ENCODE measurements at regions not wholly inside any gene's neighbourhood (a gene's known extent, or its start where the extent isn't known, plus 50 kb on each side); places are given as distances from the start of the nearest gene placed in this dataset.
"Not testable (repeated sequence)": the region's sequence is repeated elsewhere in the genome, so short reads cannot be mapped to it uniquely, and the experiment has no call there.

- DNase-seq = no peak
These were observed 543.7 kb downstream of the TRIB2 start for GRCh38 chr2:13260402-13260801.

- DNase-seq = no peak
These were observed 549.4 kb downstream of the TRIB2 start for GRCh38 chr2:13266166-13266565.

GRCh38 chr2:13284688-13285087 is 568.0 kb downstream of the TRIB2 start:
- no peak for DNase-seq

GRCh38 chr2:13289310-13289709 is 572.6 kb downstream of the TRIB2 start:
- DNase-seq = no peak

GRCh38 chr2:13308478-13308805 is 591.7 kb downstream of the TRIB2 start:
- not testable (repeated sequence) for DNase-seq

GRCh38 chr2:13308989-13309388 is 592.3 kb downstream of the TRIB2 start:
- DNase-seq = no peak

- DNase-seq = no peak
These were observed 615.3 kb downstream of the TRIB2 start for GRCh38 chr2:13332060-13332459.

- not testable (repeated sequence) for DNase-seq
These were observed 617.3 kb downstream of the TRIB2 start for GRCh38 chr2:13334071-13334470.

GRCh38 chr2:13334545-13334944 is 617.8 kb downstream of the TRIB2 start:
- no peak for DNase-seq

GRCh38 chr2:13335862-13336535 is 619.3 kb downstream of the TRIB2 start:
- DNase-seq = no peak

GRCh38 chr2:13351068-13351467 is 634.3 kb downstream of the TRIB2 start:
- no peak for DNase-seq

GRCh38 chr2:13353083-13353482 is 636.3 kb downstream of the TRIB2 start:
- no peak for DNase-seq

- no peak for DNase-seq
These were observed 637.3 kb downstream of the TRIB2 start for GRCh38 chr2:13354031-13354430.

- DNase-seq = not testable (repeated sequence)
These were observed 665.2 kb downstream of the TRIB2 start for GRCh38 chr2:13381928-13382327.

GRCh38 chr2:13389172-13389571 is 672.4 kb downstream of the TRIB2 start:
- DNase-seq = not testable (repeated sequence)

GRCh38 chr2:13390676-13391075 is 673.9 kb downstream of the TRIB2 start:
- no peak for DNase-seq

- no peak for DNase-seq
These were observed 684.6 kb downstream of the TRIB2 start for GRCh38 chr2:13401312-13401711.

GRCh38 chr2:13413989-13414388 is 697.3 kb downstream of the TRIB2 start:
- peak; percentile 28 for DNase-seq

GRCh38 chr2:13414897-13415296 is 698.2 kb downstream of the TRIB2 start:
- no peak for DNase-seq

- no peak for DNase-seq
These were observed 717.2 kb downstream of the TRIB2 start for GRCh38 chr2:13433954-13434353.

GRCh38 chr2:13443554-13444261 is 727.0 kb downstream of the TRIB2 start:
- peak; percentile 9 for DNase-seq

GRCh38 chr2:13462464-13462863 is 745.7 kb downstream of the TRIB2 start:
- DNase-seq = no peak

GRCh38 chr2:13466076-13466475 is 749.3 kb downstream of the TRIB2 start:
- no peak for DNase-seq

GRCh38 chr2:13474538-13474937 is 757.8 kb downstream of the TRIB2 start:
- DNase-seq = no peak

- DNase-seq = no peak
These were observed 763.3 kb downstream of the TRIB2 start for GRCh38 chr2:13480057-13480456.

Data from HCEC 1CT (cell line).